ENCODE measurements at regions not wholly inside any gene's neighbourhood (a gene's known extent, or its start where the extent isn't known, plus 50 kb on each side); places are given as distances from the start of the nearest gene placed in this dataset.

GRCh38 chr9:71609448-71609830 is 158.9 kb downstream of the CEMIP2 start:
- no peak for TF ChIP-seq CTCF (IDR thresholded peaks at IDR 0.05 in 8 of 11, conservative IDR thresholded peaks at IDR 0.05 in 3 of 11)
- TF ChIP-seq POLR2A (IDR thresholded peaks at IDR 0.05), result no peak
